Parathyroid adenoma (tissue), 2 donors: ENCODE measurements at regions not wholly inside any gene's neighbourhood (a gene's known extent, or its start where the extent isn't known, plus 50 kb on each side); places are given as distances from the start of the nearest gene placed in this dataset.
"Not testable (repeated sequence)": the region's sequence is repeated elsewhere in the genome, so short reads cannot be mapped to it uniquely, and the experiment has no call there.

Experiments
- H2AFZ ChIP-seq: fragments of 300-600 bp; sonication (generic); one replicate; pipeline ENCODE4 v1.7.0; 2017; ENCODE audit warnings: antibody characterized with exemption, mild to moderate bottlenecking
- H3K27ac ChIP-seq: fragments of 300-600 bp; sonication (generic); one replicate; pipeline ENCODE4 v1.7.0; 2017
- H3K27me3 ChIP-seq: fragments of 300-600 bp; sonication (generic); one replicate; pipeline ENCODE4 v1.7.0; 2017; ENCODE audit warnings: low read length; ENCODE audit not compliant: control insufficient read depth, insufficient read depth
- H3K36me3 ChIP-seq: fragments of 300-600 bp; sonication (generic); one replicate; pipeline ENCODE4 v1.7.0; 2017; ENCODE audit warnings: low read length; ENCODE audit not compliant: control insufficient read depth, insufficient read depth
- H3K4me1 ChIP-seq: fragments of 300-600 bp; sonication (generic); one replicate; pipeline ENCODE4 v1.7.0; 2017; ENCODE audit warnings: control low read depth
- H3K4me2 ChIP-seq: fragments of 300-600 bp; sonication (generic); one replicate; pipeline ENCODE4 v1.7.0; 2017; ENCODE audit warnings: low read length
- H3K4me3 ChIP-seq: fragments of 300-600 bp; sonication (generic); one replicate; pipeline ENCODE4 v1.7.0; 2017; ENCODE audit warnings: low read depth, low read length
- H3K79me2 ChIP-seq: fragments of 300-600 bp; sonication (generic); one replicate; pipeline ENCODE4 v1.7.0; 2017; ENCODE audit warnings: control low read depth
- H3K9ac ChIP-seq: fragments of 300-600 bp; sonication (generic); one replicate; pipeline ENCODE4 v1.7.0; 2017; ENCODE audit warnings: mild to moderate bottlenecking
- H3K9me3 ChIP-seq: fragments of 300-600 bp; sonication (generic); one replicate; pipeline ENCODE4 v1.7.0; 2017; ENCODE audit warnings: low read length; ENCODE audit not compliant: control insufficient read depth
- TF ChIP-seq, protein P1 (sequence below): fragments of 300-600 bp; sonication (generic); IDR thresholded peaks from one replicate; pipeline ENCODE4 v1.7.0; 2017; ENCODE audit warnings: antibody characterized with exemption, mild to moderate bottlenecking
- donor health status: primary hyperparathyroidism.

DNA sequence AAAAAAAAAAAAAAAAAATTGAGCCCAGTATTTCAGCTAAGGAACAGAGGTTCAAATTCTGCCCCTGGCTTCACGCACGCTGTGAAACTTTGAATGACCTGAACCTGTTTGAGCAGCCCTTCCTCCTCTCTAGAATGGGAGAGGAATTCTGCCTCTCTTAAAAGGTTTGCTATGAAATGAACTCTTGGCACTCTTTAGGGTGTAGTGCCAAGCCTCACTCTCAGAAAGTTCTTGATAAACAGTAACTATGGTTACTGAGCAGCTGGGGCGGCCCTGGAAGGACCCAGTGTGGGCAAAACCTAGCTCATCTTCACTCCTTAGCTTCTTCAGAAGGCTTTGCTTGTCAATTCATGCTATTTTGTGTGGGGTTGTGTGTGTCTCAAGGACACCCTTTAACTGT lies 73.7 kb downstream of the GEMIN8 start:
- Histone ChIP-seq H3K9ac (no peak overlapping the region), H3K27ac (no peak overlapping the region), H3K36me3 (no peaks in the 10 kb centered on the region), H3K4me1 (no peaks in the 10 kb centered on the region), H3K79me2 (no peaks in the 10 kb centered on the region), H3K4me2 (no peak overlapping the region), H3K9me3 (no peaks in the 10 kb centered on the region), H2AFZ (no peak overlapping the region), H3K4me3 (no peak overlapping the region), H3K27me3 (no peaks in the 10 kb centered on the region)
- TF ChIP-seq, protein P1, sequence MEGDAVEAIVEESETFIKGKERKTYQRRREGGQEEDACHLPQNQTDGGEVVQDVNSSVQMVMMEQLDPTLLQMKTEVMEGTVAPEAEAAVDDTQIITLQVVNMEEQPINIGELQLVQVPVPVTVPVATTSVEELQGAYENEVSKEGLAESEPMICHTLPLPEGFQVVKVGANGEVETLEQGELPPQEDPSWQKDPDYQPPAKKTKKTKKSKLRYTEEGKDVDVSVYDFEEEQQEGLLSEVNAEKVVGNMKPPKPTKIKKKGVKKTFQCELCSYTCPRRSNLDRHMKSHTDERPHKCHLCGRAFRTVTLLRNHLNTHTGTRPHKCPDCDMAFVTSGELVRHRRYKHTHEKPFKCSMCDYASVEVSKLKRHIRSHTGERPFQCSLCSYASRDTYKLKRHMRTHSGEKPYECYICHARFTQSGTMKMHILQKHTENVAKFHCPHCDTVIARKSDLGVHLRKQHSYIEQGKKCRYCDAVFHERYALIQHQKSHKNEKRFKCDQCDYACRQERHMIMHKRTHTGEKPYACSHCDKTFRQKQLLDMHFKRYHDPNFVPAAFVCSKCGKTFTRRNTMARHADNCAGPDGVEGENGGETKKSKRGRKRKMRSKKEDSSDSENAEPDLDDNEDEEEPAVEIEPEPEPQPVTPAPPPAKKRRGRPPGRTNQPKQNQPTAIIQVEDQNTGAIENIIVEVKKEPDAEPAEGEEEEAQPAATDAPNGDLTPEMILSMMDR = no peak

DNA sequence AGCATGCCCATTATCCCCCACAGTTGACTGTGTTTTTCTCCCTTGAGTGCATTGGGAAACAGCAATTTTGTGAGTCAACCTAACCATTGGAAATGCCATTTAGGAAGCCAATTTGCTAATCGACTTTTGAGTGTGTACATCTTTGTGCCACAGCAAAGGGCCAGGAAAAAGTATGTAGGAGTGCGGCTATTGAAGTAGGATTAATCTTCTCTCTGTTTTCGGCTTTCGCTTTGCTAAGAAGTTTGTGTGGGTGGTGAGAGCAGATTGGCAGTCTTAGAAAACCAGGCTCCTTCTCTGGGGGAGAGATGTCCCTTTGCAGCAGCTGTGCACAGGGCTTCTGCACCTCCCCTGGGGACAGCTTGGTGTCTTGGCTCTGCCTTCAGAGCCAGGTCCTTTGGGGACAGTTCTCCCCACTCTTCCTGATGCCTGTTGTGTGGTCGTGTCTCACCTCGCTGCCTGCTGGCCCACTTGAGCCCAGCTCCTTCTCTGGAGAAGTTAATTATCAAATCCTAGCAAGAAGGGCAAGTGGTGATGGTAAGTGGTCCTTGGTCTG lies 74.5 kb downstream of the GEMIN8 start:
- H3K27me3 ChIP-seq = no peaks in the 10 kb centered on the region
- no peak overlapping the region for H3K4me2 ChIP-seq
- TF ChIP-seq, protein P1 = no peak
- H3K4me3 ChIP-seq = no peak overlapping the region
- H3K9me3 ChIP-seq = no peaks in the 10 kb centered on the region
- no peaks in the 10 kb centered on the region for H3K79me2 ChIP-seq
- H2AFZ ChIP-seq = no peak overlapping the region
- H3K36me3 ChIP-seq = no peaks in the 10 kb centered on the region
- H3K27ac ChIP-seq = no peak overlapping the region
- H3K9ac ChIP-seq = no peak overlapping the region
- no peaks in the 10 kb centered on the region for H3K4me1 ChIP-seq

DNA sequence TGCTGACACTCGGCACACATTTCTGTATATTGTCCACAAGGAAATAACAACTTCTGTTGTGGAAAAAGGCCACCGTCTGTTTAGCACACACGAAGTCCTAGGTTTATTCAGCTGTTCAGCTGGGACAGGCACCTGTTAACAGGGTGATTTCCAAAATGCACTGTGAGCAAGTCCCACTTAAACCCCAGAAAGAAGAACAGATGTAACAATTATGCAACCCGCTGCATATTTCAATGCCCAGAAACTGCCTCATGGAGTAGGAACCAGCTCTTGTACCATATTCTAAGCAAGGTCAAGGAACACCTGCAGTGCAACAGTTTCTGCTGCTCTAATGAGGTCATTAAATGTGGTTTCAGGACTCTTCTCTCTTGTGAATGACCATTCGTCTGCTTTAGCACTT lies 77.1 kb downstream of the GEMIN8 start:
- Histone ChIP-seq H3K4me1 (no peaks in the 10 kb centered on the region), H3K4me3 (no peak overlapping the region), H3K27me3 (no peaks in the 10 kb centered on the region), H3K36me3 (no peaks in the 10 kb centered on the region), H3K27ac (no peak overlapping the region), H3K9ac (no peak overlapping the region), H3K9me3 (no peaks in the 10 kb centered on the region), H3K79me2 (no peaks in the 10 kb centered on the region), H2AFZ (no peak overlapping the region), H3K4me2 (no peak overlapping the region)
- TF ChIP-seq, protein P1 = no peak

DNA sequence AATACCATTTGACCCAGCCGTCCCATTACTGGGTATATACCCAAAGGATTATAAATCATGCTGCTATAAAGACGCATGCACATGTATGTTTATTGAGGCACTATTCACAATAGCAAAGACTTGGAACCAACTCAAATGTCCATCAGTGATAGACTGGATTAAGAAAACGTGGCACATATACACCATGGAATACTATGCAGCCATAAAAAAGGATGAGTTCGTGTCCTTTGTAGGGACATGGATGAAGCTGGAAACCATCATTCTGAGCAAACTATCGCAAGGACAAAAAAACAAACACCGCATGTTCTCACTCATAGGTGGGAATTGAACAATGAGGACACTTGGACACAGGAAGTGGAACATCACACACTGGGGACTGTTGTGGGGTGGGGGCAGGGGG lies 83.5 kb downstream of the GEMIN8 start:
- H3K4me1 ChIP-seq, H3K36me3 ChIP-seq, H2AFZ ChIP-seq, H3K4me3 ChIP-seq, H3K4me2 ChIP-seq, H3K27ac ChIP-seq, H3K9me3 ChIP-seq, H3K27me3 ChIP-seq, H3K79me2 ChIP-seq, H3K9ac ChIP-seq: not testable (repeated sequence)

DNA sequence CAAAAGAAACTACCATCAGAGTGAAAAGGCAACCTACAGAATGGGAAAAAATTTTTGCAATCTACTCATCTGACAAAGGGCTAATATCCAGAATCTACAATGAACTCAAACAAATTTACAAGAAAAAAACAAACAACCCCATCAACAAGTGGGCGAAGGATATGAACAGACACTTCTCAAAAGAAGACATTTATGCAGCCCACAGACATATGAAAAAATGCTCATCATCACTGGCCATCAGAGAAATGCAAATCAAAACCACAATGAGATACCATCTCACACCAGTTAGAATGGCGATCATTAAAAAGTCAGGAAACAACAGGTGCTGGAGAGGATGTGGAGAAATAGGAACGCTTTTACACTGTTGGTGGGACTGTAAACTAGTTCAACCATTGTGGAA lies 83.9 kb downstream of the GEMIN8 start:
- not testable (repeated sequence) for H2AFZ ChIP-seq, H3K4me3 ChIP-seq, H3K9me3 ChIP-seq, H3K9ac ChIP-seq, H3K79me2 ChIP-seq, H3K4me1 ChIP-seq, H3K27me3 ChIP-seq, H3K36me3 ChIP-seq, H3K27ac ChIP-seq, H3K4me2 ChIP-seq

DNA sequence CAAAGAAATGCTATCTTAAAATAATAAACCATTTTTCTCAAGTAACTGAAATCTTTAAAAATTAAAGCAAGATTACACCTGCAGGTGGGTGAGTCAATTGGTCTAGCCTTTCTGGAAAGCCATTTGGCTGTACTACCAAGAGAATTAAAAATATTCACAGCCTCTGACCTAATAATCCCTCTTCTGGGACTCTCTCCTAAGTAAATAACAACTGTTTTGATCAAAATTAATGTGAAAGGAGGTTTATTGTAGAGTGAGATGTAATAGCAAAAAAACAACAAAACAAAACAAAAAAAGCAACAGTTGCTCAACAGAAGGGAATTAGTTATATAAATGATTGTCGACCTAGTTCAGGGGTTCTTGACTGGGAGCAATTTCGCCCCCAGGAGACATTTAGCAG lies 89.0 kb downstream of the GEMIN8 start:
- Histone ChIP-seq H2AFZ (no peak overlapping the region), H3K4me3 (no peak overlapping the region), H3K9ac (no peak overlapping the region), H3K27ac (no peak overlapping the region), H3K27me3 (no peaks in the 10 kb centered on the region), H3K36me3 (no peaks in the 10 kb centered on the region), H3K4me2 (no peak overlapping the region), H3K9me3 (no peaks in the 10 kb centered on the region), H3K79me2 (no peaks in the 10 kb centered on the region), H3K4me1 (no peaks in the 10 kb centered on the region)
- TF ChIP-seq, protein P1 = no peak
